Thyroid gland (tissue), 4 donors: ENCODE measurements at regions not wholly inside any gene's neighbourhood (a gene's known extent, or its start where the extent isn't known, plus 50 kb on each side); places are given as distances from the start of the nearest gene placed in this dataset.

Source experiments
- CTCF ChIP-seq, 6 experiments: fragments of 200-600 bp in 3 of 6; fragments of 450-650 bp in 3 of 6; sonication (generic) in 3 of 6; IDR thresholded peaks; one replicate each; pipeline ENCODE4 v1.5.1; 2016 to 2019; ENCODE audit warnings: antibody characterized with exemption in 6 of 6, mild to moderate bottlenecking in 2 of 6, inconsistent platforms in 1 of 6, moderate library complexity in 1 of 6
- POLR2A ChIP-seq, 2 donors: fragments of 450-650 bp; IDR thresholded peaks; one replicate each; pipeline ENCODE4 v1.6.1; 2017; ENCODE audit warnings: antibody characterized with exemption in 2 of 2, mild to moderate bottlenecking in 2 of 2, moderate library complexity in 1 of 2

- TF ChIP-seq CTCF (IDR thresholded peaks at IDR 0.05) (no peak), POLR2A (IDR thresholded peaks at IDR 0.05) (no peak)
These were observed 559.0 kb downstream of the OMA1 start for GRCh38 chr1:57987523-57987922.
